B cell (primary cell): ENCODE measurements at regions not wholly inside any gene's neighbourhood (a gene's known extent, or its start where the extent isn't known, plus 50 kb on each side); places are given as distances from the start of the nearest gene placed in this dataset.

ENCODE experiments used
- ATAC-seq: fragments of 200-7000 bp; cut with Tn5 transposase; one replicate; pipeline ENCODE4 v1.10.0; 2021; ENCODE audit warnings: low read depth, mild to moderate bottlenecking, moderate number of reproducible peaks, moderate library complexity
- CTCF ChIA-PET: fragments of 350-600 bp; sonication (Branson Sonifier 250); formaldehyde crosslinking; loops from one replicate; lab custom pipeline; 2021; ENCODE audit warnings: antibody characterized with exemption, inconsistent platforms; lab: Charles Lee
- POLR2A ChIA-PET: fragments of 350-600 bp; sonication (Branson Sonifier 250); formaldehyde crosslinking; loops from one replicate; lab custom pipeline; 2021; ENCODE audit warnings: antibody characterized with exemption; lab: Charles Lee
- DNase-seq: peaks from one replicate; pipeline ENCODE4 v3.0.0; 2013
- H2AFZ ChIP-seq: 2 replicates; pipeline ENCODE4 v1.6.1; 2012; ENCODE audit warnings: mild to moderate bottlenecking, low read depth, low read length; ENCODE audit not compliant: insufficient read depth, poor library complexity, severe bottlenecking
- H3K27ac ChIP-seq, 2 donors: 1 replicate in 1 of 2; 2 replicates in 1 of 2; pipeline ENCODE4 v1.5.1; 2012 to 2013; ENCODE audit warnings: low read length in 2 of 2, mild to moderate bottlenecking in 2 of 2, moderate library complexity in 1 of 2
- H3K27me3 ChIP-seq, 4 experiments: fragments of 200-600 bp in 1 of 4; sonication (generic) in 1 of 4; replicated peaks in 1 of 4; 1 replicate in 2 of 4; 2 replicates in 2 of 4; pipeline versions ENCODE4 v1.6.1 to v1.7.0; 2013 to 2016; ENCODE audit warnings: low read length in 3 of 4, mild to moderate bottlenecking in 2 of 4, mixed read lengths in 1 of 4, moderate library complexity in 1 of 4; ENCODE audit not compliant: insufficient read depth in 4 of 4, control insufficient read depth in 3 of 4; ENCODE audit errors: control extremely low read depth in 1 of 4
- H3K36me3 ChIP-seq, 2 experiments: replicated peaks in 1 of 2; 1 replicate in 1 of 2; 2 replicates in 1 of 2; pipeline versions ENCODE4 v1.6.1 to v1.7.1; 2013; ENCODE audit warnings: low read length in 1 of 2; ENCODE audit not compliant: insufficient read depth in 2 of 2, control insufficient read depth in 1 of 2; ENCODE audit errors: control extremely low read depth in 1 of 2, extremely low read depth in 1 of 2
- H3K4me1 ChIP-seq, 2 donors: fragments of 200-600 bp in 1 of 2; sonication (generic) in 1 of 2; 1 replicate in 1 of 2; 2 replicates in 1 of 2; pipeline versions ENCODE4 v1.5.1 to v1.6.1; 2013 to 2017; ENCODE audit warnings: low read length in 2 of 2; ENCODE audit not compliant: control insufficient read depth in 2 of 2, insufficient read depth in 2 of 2
- H3K4me2 ChIP-seq: replicated peaks from 2 replicates; pipeline ENCODE3; 2012; ENCODE audit warnings: mild to moderate bottlenecking, low read depth, low read length; ENCODE audit not compliant: poor library complexity, severe bottlenecking
- H3K4me3 ChIP-seq, 5 experiments: fragments of 200-600 bp in 1 of 5; sonication (generic) in 1 of 5; 1 replicate in 3 of 5; 2 replicates in 2 of 5; pipeline versions ENCODE4 v1.5.1 to v1.7.0; 2011 to 2016; ENCODE audit warnings: low read length in 4 of 5, mild to moderate bottlenecking in 4 of 5, low read depth in 2 of 5, control low read depth in 1 of 5, moderate library complexity in 1 of 5; ENCODE audit not compliant: insufficient read depth in 1 of 5; ENCODE audit errors: control extremely low read depth in 1 of 5, extremely low read depth in 1 of 5
- H3K79me2 ChIP-seq: fragments of 200-600 bp; sonication (generic); one replicate; pipeline ENCODE4 v1.6.0; 2016; ENCODE audit warnings: low read length; ENCODE audit not compliant: control insufficient read depth, insufficient read depth
- H3K9ac ChIP-seq: fragments of 200-600 bp; sonication (generic); 2 replicates; pipeline ENCODE4 v1.6.1; 2017; ENCODE audit warnings: mild to moderate bottlenecking, low read length, moderate library complexity
- H3K9me3 ChIP-seq, 3 donors: one replicate each; pipeline versions ENCODE4 v1.6.1 to v1.7.1; 2013; ENCODE audit warnings: low read length in 2 of 3; ENCODE audit not compliant: control insufficient read depth in 2 of 3, insufficient read depth in 1 of 3; ENCODE audit errors: control extremely low read depth in 1 of 3
- H4K20me1 ChIP-seq: 2 replicates; pipeline ENCODE4 v1.6.0; 2012; ENCODE audit warnings: mild to moderate bottlenecking, low read length; ENCODE audit not compliant: insufficient read depth, control insufficient read depth, poor library complexity, severe bottlenecking
- H3K27ac Mint-ChIP-seq: one replicate; pipeline ENCODE4 v1.8.0; 2021; ENCODE audit warnings: mixed read lengths
- H3K27me3 Mint-ChIP-seq: one replicate; pipeline ENCODE4 v1.8.0; 2021; ENCODE audit warnings: mixed read lengths
- H3K4me1 Mint-ChIP-seq: one replicate; pipeline ENCODE4 v1.8.0; 2021; ENCODE audit warnings: mixed read lengths
- H3K4me3 Mint-ChIP-seq: one replicate; pipeline ENCODE4 v1.8.0; 2021; ENCODE audit warnings: mixed read lengths
- H3K9me3 Mint-ChIP-seq: one replicate; pipeline ENCODE4 v1.8.0; 2022; ENCODE audit warnings: mixed read lengths; ENCODE audit not compliant: insufficient read depth
- CTCF ChIP-seq: fragments of 200-600 bp; IDR thresholded peaks from one replicate; pipeline ENCODE4 v1.8.0; 2022; ENCODE audit warnings: antibody characterized with exemption, mild to moderate bottlenecking
- EZH2 ChIP-seq: IDR thresholded peaks from 2 replicates; pipeline ENCODE4 v1.6.1; 2012; ENCODE audit warnings: borderline replicate concordance, low read depth, mild to moderate bottlenecking, moderate library complexity, low read length; ENCODE audit not compliant: insufficient read depth, poor library complexity, severe bottlenecking
- WGBS: methylation state at CpG from one replicate; pipeline ENCODE4 v1.1.5; 2013; ENCODE audit warnings: missing lambda C conversion rate; ENCODE audit not compliant: insufficient coverage; 5-methylcytosine and 5-hydroxymethylcytosine counted together
- intact Hi-C: fragments of 100-400 bp; cut with micrococcal nuclease; formaldehyde crosslinking; loops from one replicate; pipeline ENCODE4 v1.10.0; 2022

GRCh38 chr11:23719016-23719415 lies 777.8 kb upstream of the LUZP2 start:
- Histone ChIP-seq H3K27ac (no peak overlapping the region), H3K9me3 (peaks cover 0 to 9% (median 0%) of the 10 kb centered on the region in 3 donors), H3K4me3 (no peak overlapping the region), H3K9ac (no peak overlapping the region), H4K20me1 (no peaks in the 10 kb centered on the region), H3K36me3 (no peaks in the 10 kb centered on the region), H2AFZ (no peak overlapping the region), H3K4me2 (no peak overlapping the region), H3K79me2 (no peaks in the 10 kb centered on the region), H3K27me3 (no peaks in the 10 kb centered on the region), H3K4me1 (no peaks in the 10 kb centered on the region)
- Mint-ChIP-seq H3K4me1 (no peaks in the 10 kb centered on the region), H3K4me3 (no peak overlapping the region), H3K9me3 (no peaks in the 10 kb centered on the region), H3K27ac (no peak overlapping the region), H3K27me3 (no peaks in the 10 kb centered on the region)
- TF ChIP-seq EZH2 (no peak), CTCF (no peak)
- WGBS = 100% methylated on average over 1 of the region's 3 CpGs
- DNase-seq = no peak
- intact Hi-C loops = no loop called here
- ChIA-PET POLR2A (no interaction called here), CTCF (no interaction called here)
- no peak for ATAC-seq

- H3K27me3 Mint-ChIP-seq = no peaks in the 10 kb centered on the region
- no peak overlapping the region for H3K27ac ChIP-seq
- no peaks in the 10 kb centered on the region for H3K9me3 Mint-ChIP-seq
- no peak overlapping the region for H3K4me3 ChIP-seq
- ATAC-seq = no peak
- TF ChIP-seq CTCF (no peak), EZH2 (no peak)
- H3K27ac Mint-ChIP-seq = no peak overlapping the region
- H3K36me3 ChIP-seq = no peaks in the 10 kb centered on the region
- no peak overlapping the region for H3K9ac ChIP-seq
- no peak overlapping the region for H2AFZ ChIP-seq
- no peak for DNase-seq
- POLR2A ChIA-PET = no interaction called here
- CTCF ChIA-PET = no interaction called here
- H4K20me1 ChIP-seq = no peaks in the 10 kb centered on the region
- no peaks in the 10 kb centered on the region for H3K4me1 ChIP-seq
- WGBS = 60% methylated on average over 1 of the region's 1 CpG
- no peak overlapping the region for H3K4me3 Mint-ChIP-seq
- no peaks in the 10 kb centered on the region for H3K9me3 ChIP-seq
- no peak overlapping the region for H3K4me2 ChIP-seq
- intact Hi-C loops = no loop called here
- H3K79me2 ChIP-seq = no peaks in the 10 kb centered on the region
- H3K27me3 ChIP-seq = no peaks in the 10 kb centered on the region
- no peaks in the 10 kb centered on the region for H3K4me1 Mint-ChIP-seq
Observed at GRCh38 chr11:23723861-23724260, 773.0 kb upstream of the LUZP2 start.
